GM18858 (cell line): ENCODE measurements at regions not wholly inside any gene's neighbourhood (a gene's known extent, or its start where the extent isn't known, plus 50 kb on each side); places are given as distances from the start of the nearest gene placed in this dataset.
"Not testable (repeated sequence)": the region's sequence is repeated elsewhere in the genome, so short reads cannot be mapped to it uniquely, and the experiment has no call there.

ENCODE experiments used
- ATAC-seq: cut with Tn5 transposase; IDR thresholded peaks from one replicate; pipeline ENCODE4 v1.9.1; 2021; ENCODE audit not compliant: unreplicated experiment

DNA sequence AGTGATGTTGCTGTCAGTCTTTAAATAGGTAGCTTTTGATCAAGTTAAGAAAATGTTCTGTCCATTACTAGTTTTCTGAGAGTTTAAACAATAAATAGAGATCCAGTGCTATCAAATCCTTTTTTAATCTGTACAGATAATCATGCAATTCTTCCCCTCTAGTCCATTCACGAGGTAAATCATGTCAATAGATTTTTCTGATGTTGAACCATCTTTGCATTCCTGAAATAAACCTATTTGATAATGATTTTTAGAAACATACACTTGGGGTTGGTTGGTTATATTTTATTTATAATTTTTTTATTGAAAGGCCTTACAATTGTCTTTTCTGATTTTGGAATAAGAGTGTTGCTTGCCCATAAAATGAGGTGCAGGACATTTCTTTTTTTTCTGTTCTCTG lies 95.0 kb downstream of the FAM53A start:
- ATAC-seq: no peak

DNA sequence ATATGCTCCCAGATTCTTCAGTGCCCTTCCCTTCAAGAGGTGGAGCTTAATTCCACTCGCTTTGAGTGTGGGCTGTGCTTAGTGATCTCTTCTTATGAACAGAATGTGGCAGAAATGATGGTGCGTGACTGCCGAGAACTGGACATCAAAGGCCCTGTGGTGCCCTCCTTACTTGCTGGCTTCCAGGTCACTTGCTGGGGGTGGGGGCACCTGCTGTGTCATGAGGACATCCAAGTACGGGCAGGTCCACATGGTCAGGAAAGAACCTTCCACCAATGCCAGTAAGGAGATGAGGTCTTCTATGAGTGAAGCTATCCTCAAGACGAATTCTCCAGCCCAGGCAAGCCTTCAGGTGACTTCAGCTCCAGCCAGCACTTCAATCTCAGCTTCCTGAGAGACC lies 95.8 kb downstream of the FAM53A start:
- no peak for ATAC-seq

- no peak for ATAC-seq
These were observed 99.6 kb downstream of the FAM53A start for GRCh38 chr4:1584498-1584897.

DNA sequence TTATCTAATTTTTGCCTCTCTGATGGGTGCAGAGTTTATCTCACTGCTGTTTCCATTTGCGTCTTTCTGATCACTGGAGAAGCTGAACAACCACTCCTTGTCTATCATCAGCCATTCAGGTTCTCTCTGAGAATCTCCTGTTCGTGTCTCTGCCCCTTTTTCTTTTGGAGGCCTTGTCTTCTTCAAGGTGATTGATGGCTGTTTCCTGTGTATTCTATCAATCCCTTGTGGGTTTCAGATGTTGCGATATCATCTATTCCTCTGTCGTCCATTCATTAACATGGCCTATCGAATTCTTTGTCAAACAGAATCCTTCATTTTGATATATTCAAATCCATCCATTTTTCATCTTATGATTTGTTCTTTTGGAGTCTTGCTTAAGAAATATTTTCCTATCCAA lies 100.3 kb downstream of the FAM53A start:
- no peak for ATAC-seq

GRCh38 chr4:1583051-1583785 lies 100.9 kb downstream of the FAM53A start:
- no peak for ATAC-seq

DNA sequence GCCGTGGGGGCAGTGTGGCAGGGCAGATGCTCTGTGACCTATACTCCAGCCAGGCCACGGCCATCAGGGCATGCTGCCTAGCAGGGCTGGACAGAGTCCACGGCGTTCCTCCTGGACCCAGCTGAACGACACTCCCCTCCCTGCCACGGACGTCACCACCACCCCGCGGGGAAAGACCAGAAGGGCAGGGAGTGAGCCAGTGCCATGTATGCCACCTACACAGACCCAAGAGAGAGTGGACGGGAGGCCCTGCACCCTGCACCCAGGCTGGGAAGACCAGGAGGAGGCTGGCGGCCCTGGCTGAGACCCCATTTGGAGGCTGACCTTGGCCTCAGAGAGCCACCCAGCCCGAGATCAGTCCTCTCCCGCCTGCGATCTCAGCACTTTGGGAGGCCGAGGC lies 101.9 kb downstream of the FAM53A start:
- no peak for ATAC-seq

GRCh38 chr4:1581164-1581894 lies 102.8 kb downstream of the FAM53A start:
- ATAC-seq: not testable (repeated sequence)

GRCh38 chr4:1580692-1581012 lies 103.5 kb downstream of the FAM53A start:
- not testable (repeated sequence) for ATAC-seq

GRCh38 chr4:1579901-1580691 lies 104.0 kb downstream of the FAM53A start:
- ATAC-seq: peak; percentile 37

DNA sequence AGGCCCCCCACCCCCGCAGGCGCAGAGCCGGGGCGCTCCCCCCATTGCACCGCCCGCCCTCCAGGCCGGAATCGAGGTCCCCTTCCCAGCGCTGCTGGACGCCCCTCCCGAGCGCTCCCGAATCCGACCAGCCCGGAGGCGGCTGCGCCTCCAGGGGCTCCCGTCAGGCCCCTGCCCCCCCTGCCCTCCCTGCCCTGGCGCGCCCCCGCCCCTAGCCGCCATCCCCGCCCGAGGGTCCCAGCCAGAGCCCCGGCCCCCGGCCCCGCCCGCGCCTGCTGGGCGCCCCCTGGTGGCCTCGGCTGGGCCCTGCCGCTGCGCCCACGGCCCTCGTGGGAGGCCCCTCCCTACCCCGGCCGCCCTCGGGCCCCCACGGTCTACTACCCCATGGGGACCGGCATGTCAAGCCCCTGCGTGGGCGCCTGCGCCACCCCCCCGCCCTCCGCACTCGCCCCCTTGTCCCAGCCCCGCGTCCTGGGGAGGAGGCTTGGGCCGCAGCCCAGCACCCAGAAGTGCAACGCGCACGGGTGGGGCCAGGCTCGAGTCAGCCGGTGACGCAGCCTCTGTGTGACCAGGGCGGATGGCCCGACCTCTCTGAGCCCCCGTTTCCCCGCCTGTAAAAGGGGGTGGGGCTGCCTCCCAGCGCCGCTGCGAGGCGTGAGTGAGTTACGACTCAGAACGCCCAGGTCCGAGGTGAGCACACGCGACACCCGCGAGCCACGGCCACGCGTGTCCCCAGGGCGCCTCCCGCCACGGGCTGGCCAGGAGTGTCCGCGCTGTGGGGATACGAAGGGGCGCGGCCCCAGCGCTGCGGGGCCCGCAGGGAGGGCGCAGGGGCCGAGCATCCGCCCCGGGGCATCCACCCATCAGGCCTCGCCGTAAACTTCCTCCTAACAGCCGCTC lies 104.9 kb downstream of the FAM53A start:
- no peak for ATAC-seq

DNA sequence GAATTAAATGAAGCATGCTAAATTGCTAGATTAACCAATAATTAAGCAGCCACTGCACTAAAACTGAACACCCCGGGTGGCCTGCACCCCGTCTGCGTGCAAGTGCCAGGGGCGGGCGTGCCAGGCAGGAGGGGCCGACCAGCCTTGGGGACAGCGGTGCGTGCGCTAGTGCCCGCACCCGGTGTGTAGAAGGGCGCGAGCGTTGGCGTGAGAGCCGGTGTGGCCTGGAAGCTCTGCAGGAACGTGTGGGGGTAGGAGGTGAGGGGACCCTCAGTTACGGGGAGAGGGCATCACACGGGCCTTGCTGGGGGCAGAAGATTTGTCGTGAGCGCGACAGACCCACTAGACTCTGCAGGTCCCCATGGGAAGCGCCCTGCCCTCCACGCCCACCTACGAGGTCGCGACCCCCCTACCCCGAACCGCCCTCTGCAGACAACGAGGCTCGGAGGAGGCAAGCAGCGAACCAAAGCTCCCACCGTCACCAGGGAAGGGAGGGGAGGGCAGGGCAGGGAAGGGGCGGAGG lies 105.8 kb downstream of the FAM53A start:
- no peak for ATAC-seq

GRCh38 chr4:1577822-1578217 lies 106.3 kb downstream of the FAM53A start:
- ATAC-seq: no peak

DNA sequence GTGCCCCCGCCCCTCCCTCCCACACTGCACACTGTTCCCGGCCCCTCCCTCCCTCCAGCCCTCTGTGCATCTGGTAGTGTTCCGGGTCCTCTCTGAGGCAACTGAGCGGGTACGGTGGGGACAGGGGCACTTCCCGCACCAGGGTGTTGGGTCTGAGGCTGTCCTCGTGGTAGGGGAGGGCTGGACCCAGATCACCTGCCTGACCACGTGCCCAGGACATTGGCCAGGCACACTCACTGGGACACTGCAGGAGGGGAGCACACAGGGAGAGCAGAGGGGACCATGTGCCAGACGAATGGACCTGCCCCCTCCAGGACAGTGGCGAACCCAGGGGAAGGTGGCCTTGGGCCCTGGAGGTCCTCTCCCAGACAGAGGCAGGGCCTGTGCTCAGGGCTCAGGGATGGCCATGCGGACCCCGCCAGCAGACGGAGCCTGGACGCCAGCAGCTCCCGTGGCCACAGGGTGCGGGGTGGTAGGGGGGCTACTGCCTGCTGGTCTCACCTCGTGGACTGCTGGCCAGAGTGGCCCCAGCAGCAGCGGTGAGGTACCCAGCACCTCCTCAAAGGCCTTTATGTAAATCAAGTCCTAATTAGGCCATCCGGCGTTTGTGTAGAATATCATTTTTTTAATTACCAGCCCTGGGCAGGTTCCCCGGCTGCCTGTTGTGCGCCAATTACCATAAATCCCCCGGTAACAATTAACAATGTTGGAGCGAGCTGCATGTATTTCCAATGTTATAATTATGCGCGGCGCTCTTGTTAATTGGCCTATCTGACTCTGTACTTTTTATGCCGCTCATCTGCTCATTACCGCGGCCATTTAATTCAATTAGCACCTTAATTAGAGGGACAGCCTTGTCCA lies 106.9 kb downstream of the FAM53A start:
- no peak for ATAC-seq

GRCh38 chr4:1576304-1576960 lies 107.7 kb downstream of the FAM53A start:
- no peak for ATAC-seq

- no peak for ATAC-seq
These were observed 108.5 kb downstream of the FAM53A start for GRCh38 chr4:1575418-1576303.

DNA sequence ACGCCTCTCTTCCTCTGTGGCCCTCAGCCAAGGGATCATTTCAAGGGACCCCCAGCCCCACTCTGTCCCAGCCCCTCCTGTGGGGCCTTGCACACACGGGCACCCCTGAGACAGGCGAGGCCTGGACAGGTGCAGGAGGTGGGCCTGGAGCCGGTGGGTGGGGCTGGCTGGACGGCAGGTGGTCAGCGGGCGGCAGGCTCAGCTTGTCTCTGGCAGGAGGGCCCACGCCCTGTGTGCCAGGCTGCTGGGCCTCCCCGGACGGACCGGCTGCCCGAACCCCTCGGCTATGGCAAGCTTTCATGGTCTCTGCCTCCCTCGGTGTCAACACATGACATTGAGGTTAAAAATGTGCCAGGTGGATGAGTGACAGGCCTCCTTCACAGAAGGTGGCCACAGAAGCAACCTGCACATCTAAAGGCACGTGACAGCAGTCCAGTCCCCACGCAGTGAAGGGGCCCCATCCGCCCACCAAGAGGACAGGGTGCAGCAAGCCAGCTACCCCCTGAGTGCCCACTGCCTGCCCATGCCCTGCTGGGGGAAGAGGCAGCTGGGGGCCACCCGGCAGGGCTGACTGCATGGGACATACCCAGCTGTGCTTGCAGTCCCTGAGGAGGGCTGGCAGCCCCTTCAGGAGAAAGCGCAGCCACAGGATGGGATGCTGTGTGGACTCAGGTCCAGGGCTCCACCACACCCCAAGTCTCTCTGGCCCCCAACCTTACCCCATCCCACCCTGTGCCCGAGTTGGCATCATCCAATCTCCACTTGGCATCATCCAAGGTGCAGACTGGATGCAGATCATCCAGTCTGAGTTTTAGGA lies 109.3 kb downstream of the FAM53A start:
- ATAC-seq: no peak

DNA sequence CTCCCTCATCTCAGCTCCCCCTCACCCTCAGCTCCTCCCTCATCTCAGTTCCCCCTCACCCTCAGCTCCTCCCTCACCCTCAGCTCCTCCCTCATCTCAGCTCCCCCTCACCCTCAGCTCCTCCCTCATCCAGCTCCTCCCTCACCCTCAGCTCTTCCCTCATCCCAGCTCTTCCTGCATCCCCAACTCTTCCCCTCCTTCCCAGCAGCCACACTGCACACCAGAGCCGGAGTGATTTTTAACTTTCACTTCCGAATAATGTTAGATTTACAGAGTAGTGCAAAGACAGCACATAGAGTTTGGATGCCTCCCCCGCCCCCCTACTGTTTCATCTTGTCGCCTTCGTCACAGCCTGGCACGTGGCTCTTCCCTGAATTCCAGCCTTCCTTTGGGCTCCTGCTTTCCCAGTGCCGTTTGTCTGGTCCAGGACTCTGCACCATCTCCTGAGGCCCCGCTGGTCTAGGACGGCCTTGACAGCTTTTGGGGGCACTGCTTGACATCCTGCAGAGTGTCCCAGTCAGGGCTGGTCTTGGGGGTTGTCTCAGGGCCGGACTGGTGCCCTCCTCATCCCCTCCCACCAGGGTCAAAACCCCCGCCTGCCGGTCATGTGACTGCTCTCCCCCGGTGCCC lies 110.2 kb downstream of the FAM53A start:
- ATAC-seq: no peak
